Right atrium auricular region (tissue), 2 donors: ENCODE measurements at regions not wholly inside any gene's neighbourhood (a gene's known extent, or its start where the extent isn't known, plus 50 kb on each side); places are given as distances from the start of the nearest gene placed in this dataset.

Experiments used
- DNase-seq: peaks from one replicate; pipeline ENCODE4 v3.0.0-alpha.2; 2019; ENCODE audit warnings: low spot score
- H3K27ac ChIP-seq, 2 donors: fragments of 200-600 bp; sonication (generic); 1 replicate in 1 of 2; 2 replicates in 1 of 2; pipeline ENCODE4 v1.5.1; 2016 to 2019
- H3K27me3 ChIP-seq, 2 donors: fragments of 200-600 bp; sonication (generic); one replicate each; pipeline versions ENCODE4 v1.5.1 to v1.6.0; 2017 to 2019
- H3K36me3 ChIP-seq: fragments of 200-600 bp; sonication (generic); one replicate; pipeline ENCODE4 v1.5.1; 2016
- H3K4me1 ChIP-seq, 2 donors: fragments of 200-600 bp; sonication (generic); one replicate each; pipeline versions ENCODE4 v1.5.1 to v1.6.0; 2017 to 2019
- H3K4me3 ChIP-seq, 2 donors: fragments of 200-600 bp; sonication (generic); 1 replicate in 1 of 2; 2 replicates in 1 of 2; pipeline ENCODE4 v1.5.1; 2017 to 2019; ENCODE audit warnings: mild to moderate bottlenecking in 1 of 2, moderate library complexity in 1 of 2
- H3K9me3 ChIP-seq, 2 donors: fragments of 200-600 bp; sonication (generic); one replicate each; pipeline ENCODE4 v1.5.1; 2019
- TF ChIP-seq, protein P1 (sequence below), 2 donors: fragments of 200-600 bp; sonication (generic); IDR thresholded peaks; one replicate each; pipeline ENCODE4 v1.5.1; 2019; ENCODE audit warnings: antibody characterized with exemption in 2 of 2

DNA sequence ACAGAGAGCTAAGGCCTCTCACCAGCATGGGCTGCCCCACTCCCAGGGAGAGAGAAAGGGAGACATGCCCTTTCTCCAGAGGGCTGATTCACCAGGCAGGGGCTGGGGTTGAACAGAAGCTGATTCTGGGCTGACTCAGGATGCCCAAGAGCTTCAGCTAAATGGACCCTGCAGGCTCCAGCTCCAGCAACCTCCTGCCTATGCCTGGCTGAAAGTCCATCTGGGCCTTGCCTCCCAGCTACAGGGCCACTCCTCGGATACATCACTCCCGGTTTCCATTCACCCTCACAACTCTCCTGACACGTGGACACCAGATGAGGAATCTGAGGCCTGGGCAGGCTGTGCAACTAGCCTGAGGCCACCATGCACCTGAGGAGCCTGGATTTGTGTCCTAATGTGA, 215.5 kb downstream of the BUD13 start:
- TF ChIP-seq, protein P1, sequence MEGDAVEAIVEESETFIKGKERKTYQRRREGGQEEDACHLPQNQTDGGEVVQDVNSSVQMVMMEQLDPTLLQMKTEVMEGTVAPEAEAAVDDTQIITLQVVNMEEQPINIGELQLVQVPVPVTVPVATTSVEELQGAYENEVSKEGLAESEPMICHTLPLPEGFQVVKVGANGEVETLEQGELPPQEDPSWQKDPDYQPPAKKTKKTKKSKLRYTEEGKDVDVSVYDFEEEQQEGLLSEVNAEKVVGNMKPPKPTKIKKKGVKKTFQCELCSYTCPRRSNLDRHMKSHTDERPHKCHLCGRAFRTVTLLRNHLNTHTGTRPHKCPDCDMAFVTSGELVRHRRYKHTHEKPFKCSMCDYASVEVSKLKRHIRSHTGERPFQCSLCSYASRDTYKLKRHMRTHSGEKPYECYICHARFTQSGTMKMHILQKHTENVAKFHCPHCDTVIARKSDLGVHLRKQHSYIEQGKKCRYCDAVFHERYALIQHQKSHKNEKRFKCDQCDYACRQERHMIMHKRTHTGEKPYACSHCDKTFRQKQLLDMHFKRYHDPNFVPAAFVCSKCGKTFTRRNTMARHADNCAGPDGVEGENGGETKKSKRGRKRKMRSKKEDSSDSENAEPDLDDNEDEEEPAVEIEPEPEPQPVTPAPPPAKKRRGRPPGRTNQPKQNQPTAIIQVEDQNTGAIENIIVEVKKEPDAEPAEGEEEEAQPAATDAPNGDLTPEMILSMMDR (IDR thresholded peaks at IDR 0.05) = no peak
- DNase-seq = no peak
- Histone ChIP-seq H3K4me1 (no peaks in the 10 kb centered on the region), H3K4me3 (no peak overlapping the region), H3K36me3 (no peaks in the 10 kb centered on the region), H3K27ac (no peak overlapping the region), H3K9me3 (no peaks in the 10 kb centered on the region), H3K27me3 (no peaks in the 10 kb centered on the region)

DNA sequence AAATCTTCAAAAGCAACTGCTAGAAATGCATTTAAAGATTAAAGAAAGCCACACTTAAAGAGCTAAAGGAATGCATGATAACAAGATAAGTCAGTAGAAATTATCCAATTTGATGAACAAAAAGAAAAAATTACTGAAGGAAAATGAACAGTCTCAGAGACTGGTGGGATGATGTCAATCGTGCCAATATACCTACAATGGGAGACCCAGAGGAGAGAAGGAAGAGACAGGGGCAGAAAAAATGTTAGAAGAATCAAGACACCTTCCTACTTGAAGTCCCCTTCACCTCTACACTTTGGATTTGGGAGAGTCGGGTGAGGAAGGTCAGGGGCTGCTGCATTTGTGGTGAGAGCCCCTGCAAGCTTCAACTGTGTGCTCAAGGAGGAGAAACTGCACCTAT, 216.3 kb downstream of the BUD13 start:
- Histone ChIP-seq H3K27me3 (no peaks in the 10 kb centered on the region), H3K36me3 (no peaks in the 10 kb centered on the region), H3K27ac (no peak overlapping the region), H3K4me1 (no peaks in the 10 kb centered on the region), H3K9me3 (no peaks in the 10 kb centered on the region), H3K4me3 (no peak overlapping the region)
- TF ChIP-seq, protein P1 (IDR thresholded peaks at IDR 0.05) = no peak
- no peak for DNase-seq

DNA sequence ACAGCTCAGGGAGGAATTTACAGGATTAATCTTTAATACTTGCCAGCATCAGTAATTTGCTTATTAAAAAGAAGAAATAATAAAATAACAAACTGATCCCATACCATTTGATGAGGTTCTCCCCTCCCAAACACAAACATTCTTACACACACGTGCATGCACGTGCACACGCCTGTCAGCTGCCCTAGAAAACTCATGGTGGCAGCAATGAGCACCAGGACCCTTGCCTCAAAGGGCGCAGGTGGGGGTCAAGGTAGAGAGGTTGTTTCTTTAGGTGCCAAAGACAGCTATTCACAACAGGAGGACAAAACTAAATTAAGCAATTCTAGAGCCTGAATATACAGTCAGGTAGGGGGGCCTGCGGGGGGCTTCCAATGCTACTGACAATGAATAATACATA, 219.3 kb downstream of the BUD13 start:
- Histone ChIP-seq H3K27ac (no peak overlapping the region), H3K9me3 (no peaks in the 10 kb centered on the region), H3K36me3 (no peaks in the 10 kb centered on the region), H3K4me1 (no peaks in the 10 kb centered on the region), H3K4me3 (no peak overlapping the region), H3K27me3 (no peaks in the 10 kb centered on the region)
- no peak for DNase-seq
- TF ChIP-seq, protein P1 (IDR thresholded peaks at IDR 0.05) = no peak

DNA sequence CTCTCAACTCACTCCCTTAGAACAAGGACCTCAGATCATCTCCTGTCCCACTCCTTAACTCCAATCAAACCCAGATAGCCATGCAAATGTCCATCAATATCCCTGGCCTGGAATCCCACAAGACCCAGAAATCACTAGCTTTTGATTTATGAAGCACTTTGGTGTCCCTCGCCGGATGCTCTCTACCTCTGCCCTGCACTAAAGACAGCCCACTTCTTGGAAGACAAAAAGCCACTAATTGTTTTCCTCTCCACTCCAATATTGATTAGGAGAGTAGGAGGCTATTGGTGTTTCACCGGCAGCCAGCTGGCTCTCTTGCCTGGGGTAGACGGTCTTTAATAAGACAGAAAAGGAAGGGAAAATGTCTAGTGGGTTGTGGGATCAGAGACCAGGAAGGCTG, 221.2 kb downstream of the BUD13 start:
- Histone ChIP-seq H3K36me3 (no peaks in the 10 kb centered on the region), H3K27me3 (no peaks in the 10 kb centered on the region), H3K9me3 (no peaks in the 10 kb centered on the region), H3K4me1 (no peaks in the 10 kb centered on the region), H3K4me3 (no peak overlapping the region), H3K27ac (no peak overlapping the region)
- TF ChIP-seq, protein P1 (IDR thresholded peaks at IDR 0.05) = no peak
- no peak for DNase-seq

- no peaks in the 10 kb centered on the region for H3K36me3 ChIP-seq
- H3K4me1 ChIP-seq = no peaks in the 10 kb centered on the region
- H3K4me3 ChIP-seq = no peak overlapping the region
- H3K27ac ChIP-seq = no peak overlapping the region
- no peaks in the 10 kb centered on the region for H3K27me3 ChIP-seq
- H3K9me3 ChIP-seq = no peaks in the 10 kb centered on the region
- DNase-seq = no peak
- TF ChIP-seq, protein P1 (IDR thresholded peaks at IDR 0.05) = no peak
Observed at GRCh38 chr11:116548256-116548655, 224.5 kb downstream of the BUD13 start.

- Histone ChIP-seq H3K9me3 (no peaks in the 10 kb centered on the region), H3K36me3 (no peaks in the 10 kb centered on the region), H3K27me3 (no peaks in the 10 kb centered on the region), H3K27ac (no peak overlapping the region), H3K4me3 (no peak overlapping the region), H3K4me1 (no peaks in the 10 kb centered on the region)
- TF ChIP-seq, protein P1 (IDR thresholded peaks at IDR 0.05) = no peak
- DNase-seq = no peak
Observed at GRCh38 chr11:116547571-116547970, 225.2 kb downstream of the BUD13 start.
